ENCODE measurements at regions not wholly inside any gene's neighbourhood (a gene's known extent, or its start where the extent isn't known, plus 50 kb on each side); places are given as distances from the start of the nearest gene placed in this dataset.

DNA sequence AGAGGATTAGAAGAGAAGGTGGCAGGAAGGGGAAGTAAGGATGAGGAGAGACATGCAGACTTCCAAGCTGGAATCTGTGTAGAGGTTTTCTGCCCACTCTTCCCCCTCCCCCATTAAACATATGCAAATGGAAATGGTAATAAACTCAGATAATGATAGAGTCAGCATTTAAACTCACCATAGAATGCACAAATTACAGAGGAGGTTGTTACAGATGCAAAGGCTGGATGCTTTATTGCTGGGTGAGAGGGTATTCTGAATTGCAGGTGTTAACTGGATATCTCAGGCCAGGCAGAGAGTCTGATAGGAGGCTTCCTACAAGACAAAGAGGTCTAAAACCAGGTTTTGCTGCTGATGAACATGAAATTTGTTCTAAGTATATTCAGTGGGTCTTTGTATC lies 372.5 kb downstream of the SEC16B start:
- Histone ChIP-seq H3K9ac (ENCODE audit: low read length) (no peak overlapping the region), H3K4me1 (ENCODE audit: control insufficient read depth in 2 of 2, insufficient read depth in 2 of 2, low read length in 2 of 2) (no peaks in the 10 kb centered on the region), H2AFZ (ENCODE audit: insufficient read depth, low read depth, low read length, poor library complexity, severe bottlenecking) (no peak overlapping the region), H3K36me3 (replicated peaks in 1 of 2; ENCODE audit: control extremely low read depth in 1 of 2, control insufficient read depth in 1 of 2, extremely low read depth in 1 of 2, insufficient read depth in 2 of 2, low read length in 1 of 2) (no peaks in the 10 kb centered on the region), H3K4me2 (replicated peaks; ENCODE audit: low read depth, low read length, poor library complexity, severe bottlenecking) (no peak overlapping the region), H3K9me3 (ENCODE audit: control extremely low read depth in 1 of 3, control insufficient read depth in 2 of 3, insufficient read depth in 1 of 3, low read length in 2 of 3) (no peaks in the 10 kb centered on the region), H4K20me1 (ENCODE audit: control insufficient read depth, insufficient read depth, low read length, poor library complexity, severe bottlenecking) (no peaks in the 10 kb centered on the region), H3K27ac (ENCODE audit: low read length in 2 of 2) (no peak overlapping the region), H3K4me3 (ENCODE audit: control extremely low read depth in 1 of 5, extremely low read depth in 1 of 5, insufficient read depth in 1 of 5, low read depth in 2 of 5, low read length in 4 of 5) (no peak overlapping the region), H3K79me2 (ENCODE audit: control insufficient read depth, insufficient read depth, low read length) (no peaks in the 10 kb centered on the region), H3K27me3 (replicated peaks in 1 of 4; ENCODE audit: control extremely low read depth in 1 of 4, control insufficient read depth in 3 of 4, insufficient read depth in 4 of 4, low read length in 3 of 4) (no peaks in the 10 kb centered on the region)
- no peaks in the 10 kb centered on the region for H3K4me1 Mint-ChIP-seq
- no peak overlapping the region for H3K27ac Mint-ChIP-seq
- no peaks in the 10 kb centered on the region for H3K9me3 Mint-ChIP-seq (ENCODE audit: insufficient read depth)
- ATAC-seq (ENCODE audit: low read depth) = no peak
- intact Hi-C loops (cut with micrococcal nuclease) = no loop called here
- no peaks in the 10 kb centered on the region for H3K27me3 Mint-ChIP-seq
- ChIA-PET POLR2A (no interaction called here), CTCF (no interaction called here)
- no peak for DNase-seq
- TF ChIP-seq, protein P1, sequence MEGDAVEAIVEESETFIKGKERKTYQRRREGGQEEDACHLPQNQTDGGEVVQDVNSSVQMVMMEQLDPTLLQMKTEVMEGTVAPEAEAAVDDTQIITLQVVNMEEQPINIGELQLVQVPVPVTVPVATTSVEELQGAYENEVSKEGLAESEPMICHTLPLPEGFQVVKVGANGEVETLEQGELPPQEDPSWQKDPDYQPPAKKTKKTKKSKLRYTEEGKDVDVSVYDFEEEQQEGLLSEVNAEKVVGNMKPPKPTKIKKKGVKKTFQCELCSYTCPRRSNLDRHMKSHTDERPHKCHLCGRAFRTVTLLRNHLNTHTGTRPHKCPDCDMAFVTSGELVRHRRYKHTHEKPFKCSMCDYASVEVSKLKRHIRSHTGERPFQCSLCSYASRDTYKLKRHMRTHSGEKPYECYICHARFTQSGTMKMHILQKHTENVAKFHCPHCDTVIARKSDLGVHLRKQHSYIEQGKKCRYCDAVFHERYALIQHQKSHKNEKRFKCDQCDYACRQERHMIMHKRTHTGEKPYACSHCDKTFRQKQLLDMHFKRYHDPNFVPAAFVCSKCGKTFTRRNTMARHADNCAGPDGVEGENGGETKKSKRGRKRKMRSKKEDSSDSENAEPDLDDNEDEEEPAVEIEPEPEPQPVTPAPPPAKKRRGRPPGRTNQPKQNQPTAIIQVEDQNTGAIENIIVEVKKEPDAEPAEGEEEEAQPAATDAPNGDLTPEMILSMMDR (IDR thresholded peaks at IDR 0.05) = no peak
- TF ChIP-seq EZH2 (IDR thresholded peaks at IDR 0.05; ENCODE audit: borderline replicate concordance, insufficient read depth, low read depth, low read length, poor library complexity, severe bottlenecking) = no peak
- no peak overlapping the region for H3K4me3 Mint-ChIP-seq

DNA sequence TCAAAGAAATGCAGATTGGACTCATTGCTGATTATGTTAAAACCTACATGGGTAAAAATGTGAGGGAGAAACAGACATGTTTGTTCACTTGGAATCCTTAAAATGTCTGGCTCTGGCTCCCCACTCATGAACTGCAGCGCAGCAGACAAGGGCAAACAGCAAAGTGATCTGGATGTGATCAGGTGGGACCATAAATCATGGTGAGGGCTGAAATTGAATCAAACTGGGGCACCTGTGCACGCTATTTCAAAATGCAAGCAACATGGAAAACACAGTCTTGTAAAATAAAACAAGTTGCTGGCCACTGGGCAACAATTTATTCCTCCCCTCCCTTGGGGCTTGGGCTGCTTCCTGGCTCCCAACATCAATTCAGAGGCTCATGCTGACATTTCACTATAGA lies 373.4 kb downstream of the SEC16B start:
- CTCF ChIA-PET = no interaction called here
- WGBS (ENCODE audit: insufficient coverage) = 83% methylated on average over 2 of the region's 2 CpGs
- DNase-seq (no peak), ATAC-seq (ENCODE audit: low read depth) (no peak)
- H3K4me3 ChIP-seq (ENCODE audit: control extremely low read depth in 1 of 5, extremely low read depth in 1 of 5, insufficient read depth in 1 of 5, low read depth in 2 of 5, low read length in 4 of 5) = no peak overlapping the region
- no peaks in the 10 kb centered on the region for H3K79me2 ChIP-seq (ENCODE audit: control insufficient read depth, insufficient read depth, low read length)
- no peaks in the 10 kb centered on the region for H3K4me1 Mint-ChIP-seq
- no peaks in the 10 kb centered on the region for H3K27me3 ChIP-seq (replicated peaks in 1 of 4; ENCODE audit: control extremely low read depth in 1 of 4, control insufficient read depth in 3 of 4, insufficient read depth in 4 of 4, low read length in 3 of 4)
- no peak overlapping the region for H3K27ac ChIP-seq (ENCODE audit: low read length in 2 of 2)
- no peak overlapping the region for H2AFZ ChIP-seq (ENCODE audit: insufficient read depth, low read depth, low read length, poor library complexity, severe bottlenecking)
- no peaks in the 10 kb centered on the region for H3K9me3 Mint-ChIP-seq (ENCODE audit: insufficient read depth)
- intact Hi-C loops (cut with micrococcal nuclease) = no loop called here
- POLR2A ChIA-PET = no interaction called here
- no peak overlapping the region for H3K4me2 ChIP-seq (replicated peaks; ENCODE audit: low read depth, low read length, poor library complexity, severe bottlenecking)
- H3K27ac Mint-ChIP-seq = no peak overlapping the region
- TF ChIP-seq, protein P1 (IDR thresholded peaks at IDR 0.05) = no peak
- TF ChIP-seq EZH2 (IDR thresholded peaks at IDR 0.05; ENCODE audit: borderline replicate concordance, insufficient read depth, low read depth, low read length, poor library complexity, severe bottlenecking) = no peak
- no peaks in the 10 kb centered on the region for H3K9me3 ChIP-seq (ENCODE audit: control extremely low read depth in 1 of 3, control insufficient read depth in 2 of 3, insufficient read depth in 1 of 3, low read length in 2 of 3)
- H3K27me3 Mint-ChIP-seq = no peaks in the 10 kb centered on the region
- H3K4me3 Mint-ChIP-seq = no peak overlapping the region
- H3K9ac ChIP-seq (ENCODE audit: low read length) = no peak overlapping the region
- H3K36me3 ChIP-seq (replicated peaks in 1 of 2; ENCODE audit: control extremely low read depth in 1 of 2, control insufficient read depth in 1 of 2, extremely low read depth in 1 of 2, insufficient read depth in 2 of 2, low read length in 1 of 2) = no peaks in the 10 kb centered on the region
- no peaks in the 10 kb centered on the region for H4K20me1 ChIP-seq (ENCODE audit: control insufficient read depth, insufficient read depth, low read length, poor library complexity, severe bottlenecking)
- H3K4me1 ChIP-seq (ENCODE audit: control insufficient read depth in 2 of 2, insufficient read depth in 2 of 2, low read length in 2 of 2) = no peaks in the 10 kb centered on the region

Measured in B cell (primary cell).